GM13976 (cell line): ENCODE measurements at regions not wholly inside any gene's neighbourhood (a gene's known extent, or its start where the extent isn't known, plus 50 kb on each side); places are given as distances from the start of the nearest gene placed in this dataset.

Experiments used
- DNase-seq: peaks from one replicate; pipeline ENCODE4 v3.0.0; 2012; ENCODE audit warnings: low spot score
- CTCF ChIP-seq: IDR thresholded peaks from 2 replicates; pipeline ENCODE4 v1.5.1; 2012; ENCODE audit warnings: borderline replicate concordance, mild to moderate bottlenecking; ENCODE audit not compliant: insufficient read depth; ENCODE audit errors: extremely low read depth, missing control alignments, control extremely low read depth
- in situ Hi-C: fragments of 300-500 bp; cut with MboI; formaldehyde crosslinking; loops from one replicate; pipeline ENCODE4 v1.12.0; 2022; ENCODE audit warnings: low sequenced_read_pairs, mixed read lengths, inconsistent platforms; ENCODE audit not compliant: unreplicated experiment

DNA sequence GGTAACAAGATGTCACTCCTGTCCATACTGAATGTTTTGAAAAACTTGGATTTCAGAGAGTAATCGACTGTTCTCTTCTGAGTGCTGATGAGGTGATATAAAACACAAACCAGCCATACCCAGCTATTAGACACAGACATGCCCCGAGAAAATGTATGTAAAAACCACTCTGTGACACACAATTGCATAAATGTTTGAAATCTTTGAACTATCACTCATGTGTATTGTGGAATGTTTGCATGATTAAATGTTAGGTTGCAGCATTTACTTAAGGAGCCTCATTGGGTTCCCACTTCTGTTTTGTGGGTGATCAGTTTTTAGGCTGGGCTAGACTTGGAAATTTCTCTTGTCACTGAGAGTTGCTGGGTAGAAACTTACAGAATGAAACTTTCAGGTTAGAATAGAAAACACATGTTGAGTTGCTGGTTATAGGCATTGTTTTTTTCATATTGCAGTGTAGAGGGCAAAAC lies 270.4 kb upstream of the B3GALT2 start:
- in situ Hi-C loops: no loop called here
- TF ChIP-seq CTCF: no peak
- no peak for DNase-seq

- in situ Hi-C loops: no loop called here
- no peak for DNase-seq
- TF ChIP-seq CTCF: no peak
Measured at GRCh38 chr1:193451606-193452005, 265.2 kb upstream of the B3GALT2 start.

GRCh38 chr1:193451001-193451400 lies 264.6 kb upstream of the B3GALT2 start:
- TF ChIP-seq CTCF: no peak
- in situ Hi-C loops: no loop called here
- no peak for DNase-seq

DNA sequence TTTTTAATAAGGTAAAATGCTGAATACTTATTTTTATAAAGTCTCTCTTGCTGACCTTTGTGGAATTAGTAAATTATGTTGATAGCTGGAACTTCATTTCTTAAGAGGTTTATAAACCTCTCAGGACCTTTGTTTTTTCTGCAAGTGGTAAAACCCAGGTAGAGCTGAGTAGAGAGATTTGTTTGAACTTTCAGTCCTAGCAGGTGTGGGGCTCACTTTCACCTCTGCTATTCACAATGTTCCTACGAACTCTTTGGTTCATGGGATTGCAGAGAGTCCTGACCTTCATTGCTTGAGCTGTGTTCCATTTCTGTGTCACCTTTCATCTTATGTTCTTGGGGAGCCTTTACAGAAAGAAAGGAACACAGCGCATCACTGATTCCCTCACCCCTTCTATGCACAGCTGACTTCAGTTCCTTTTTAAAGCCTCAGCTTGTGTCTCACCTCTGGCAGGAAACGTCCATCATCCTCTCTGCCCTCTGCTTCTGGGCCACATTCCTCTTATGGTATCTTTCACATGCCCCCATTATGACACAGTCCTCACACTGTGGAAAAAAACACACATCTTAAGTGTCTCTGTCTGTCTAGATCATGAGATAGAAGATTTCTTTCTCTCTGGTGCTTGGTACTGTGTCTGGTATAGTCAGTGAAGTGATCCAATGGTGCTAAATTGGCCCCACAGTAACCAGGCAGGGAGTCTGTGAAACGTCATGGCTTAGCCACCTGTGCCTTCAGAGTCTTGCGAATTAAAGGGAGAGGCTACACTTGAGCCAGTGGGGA lies 262.5 kb upstream of the B3GALT2 start:
- no peak for TF ChIP-seq CTCF
- DNase-seq: no peak
- in situ Hi-C loops: no loop called here

DNA sequence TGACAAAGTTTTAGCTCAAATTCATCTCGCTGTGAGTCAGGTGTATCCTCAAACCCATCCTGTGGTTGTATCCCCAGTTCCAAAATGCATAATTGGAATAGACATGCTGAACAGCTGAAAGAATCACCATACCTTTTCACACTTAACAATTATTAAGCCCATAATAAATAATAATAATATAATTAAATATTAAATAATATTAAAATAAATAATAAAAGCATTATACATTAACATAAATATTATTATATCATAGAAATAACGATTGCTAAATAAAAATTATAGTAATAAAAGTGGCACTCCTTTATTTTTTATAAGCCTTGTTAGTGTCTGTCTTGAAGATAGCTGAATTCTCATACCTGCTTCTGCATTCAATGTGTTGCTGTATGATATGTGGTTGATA lies 257.5 kb upstream of the B3GALT2 start:
- no peak for DNase-seq
- in situ Hi-C loops: no loop called here
- no peak for TF ChIP-seq CTCF

GRCh38 chr1:193438771-193439170 lies 252.4 kb upstream of the B3GALT2 start:
- TF ChIP-seq CTCF: no peak
- in situ Hi-C loops: no loop called here

More at GRCh38 chr1:193438771-193439170, 252.4 kb upstream of the B3GALT2 start:
- peak; percentile 10 for DNase-seq
